ENCODE measurements at regions not wholly inside any gene's neighbourhood (a gene's known extent, or its start where the extent isn't known, plus 50 kb on each side); places are given as distances from the start of the nearest gene placed in this dataset.
"Not testable (repeated sequence)": the region's sequence is repeated elsewhere in the genome, so short reads cannot be mapped to it uniquely, and the experiment has no call there.

DNA sequence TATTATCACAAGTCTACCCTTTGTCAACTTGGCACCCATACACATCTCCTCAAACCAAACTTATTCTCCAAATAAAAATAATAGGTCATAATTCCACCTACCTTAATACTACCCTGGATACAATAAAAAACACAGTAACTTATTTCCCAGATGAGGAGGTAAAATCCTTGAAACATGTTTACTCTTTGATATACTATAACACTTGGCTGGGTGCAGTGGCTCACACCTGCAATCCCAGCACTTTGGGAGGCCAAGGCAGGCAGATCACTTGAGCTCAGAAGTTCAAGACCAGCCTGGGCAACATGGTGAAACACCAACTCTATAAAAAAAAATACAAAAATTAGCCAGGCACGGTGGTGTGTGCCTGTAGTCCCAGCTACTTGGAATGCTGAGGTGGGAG, 54.4 kb upstream of the PRSS3 start:
- DNase-seq: not testable (repeated sequence)

DNA sequence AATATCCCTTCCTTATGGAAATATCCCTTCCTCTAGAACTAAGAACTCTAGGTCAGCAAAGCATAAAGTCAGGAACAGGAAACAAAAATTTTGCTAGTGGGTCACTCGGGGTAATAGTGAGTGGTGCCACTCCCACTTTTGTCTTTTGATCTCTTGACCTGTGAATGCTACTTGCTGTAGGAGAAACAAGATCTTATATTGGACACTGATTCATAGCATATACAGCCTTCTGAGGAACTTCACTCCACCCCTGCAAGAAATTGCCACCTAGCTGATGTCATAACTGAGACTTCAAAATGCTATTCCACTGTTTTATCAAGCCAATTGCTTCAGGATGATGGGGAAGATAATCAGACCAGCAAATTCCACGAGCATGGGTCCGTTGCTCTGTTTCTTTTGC, 53.3 kb upstream of the PRSS3 start:
- no peak for DNase-seq

DNA sequence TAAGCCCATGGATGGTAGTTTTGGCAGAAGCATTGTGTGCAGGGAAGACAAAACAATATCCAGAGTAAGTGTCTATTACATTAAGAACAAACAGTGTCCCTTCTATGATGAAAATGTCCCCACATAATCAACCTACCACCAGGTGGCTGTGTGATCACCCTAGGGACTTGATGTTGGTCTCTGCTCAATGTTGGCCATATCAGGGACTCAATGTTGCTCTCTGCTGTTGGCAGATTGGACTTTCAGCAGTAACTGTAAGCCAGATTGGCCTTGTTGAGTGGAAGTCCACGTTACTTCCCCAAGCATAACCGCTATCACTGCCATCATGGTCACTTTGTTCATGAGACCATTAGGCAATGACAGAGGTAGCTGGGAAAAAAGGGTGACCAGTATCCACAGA, 52.8 kb upstream of the PRSS3 start:
- no peak for DNase-seq
